C4-2B (cell line): ENCODE measurements at regions not wholly inside any gene's neighbourhood (a gene's known extent, or its start where the extent isn't known, plus 50 kb on each side); places are given as distances from the start of the nearest gene placed in this dataset.

Experiments used
- ZFX ChIP-seq: fragments of 450-650 bp; IDR thresholded peaks from 2 replicates; pipeline ENCODE4 v1.6.1; 2017
- TF ChIP-seq, protein P1 (sequence below): fragments of 450-650 bp; conservative IDR thresholded peaks from 2 replicates; pipeline ENCODE4 v1.5.1; 2017; ENCODE audit warnings: mild to moderate bottlenecking

DNA sequence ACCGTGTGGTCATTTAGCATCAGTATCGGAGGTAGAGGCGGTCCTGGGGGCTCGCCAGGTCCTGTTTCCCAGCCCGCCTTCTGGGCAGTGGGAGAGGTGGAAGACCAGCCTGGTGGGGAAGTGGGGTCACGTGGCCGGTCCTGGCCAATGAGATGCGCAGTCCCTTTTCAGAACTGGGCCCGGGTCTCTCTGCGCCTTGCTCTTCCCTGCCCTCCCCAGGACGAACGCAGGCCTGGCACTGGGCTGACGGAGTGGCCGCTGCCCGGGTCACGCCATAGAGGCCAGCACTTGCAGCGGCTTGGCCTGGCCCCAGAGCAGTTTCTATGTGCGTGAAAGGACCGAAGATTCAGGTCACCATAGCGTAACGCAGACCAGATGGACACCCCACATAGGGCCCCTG, 97.6 kb downstream of the OLFM1 start:
- TF ChIP-seq, protein P1, sequence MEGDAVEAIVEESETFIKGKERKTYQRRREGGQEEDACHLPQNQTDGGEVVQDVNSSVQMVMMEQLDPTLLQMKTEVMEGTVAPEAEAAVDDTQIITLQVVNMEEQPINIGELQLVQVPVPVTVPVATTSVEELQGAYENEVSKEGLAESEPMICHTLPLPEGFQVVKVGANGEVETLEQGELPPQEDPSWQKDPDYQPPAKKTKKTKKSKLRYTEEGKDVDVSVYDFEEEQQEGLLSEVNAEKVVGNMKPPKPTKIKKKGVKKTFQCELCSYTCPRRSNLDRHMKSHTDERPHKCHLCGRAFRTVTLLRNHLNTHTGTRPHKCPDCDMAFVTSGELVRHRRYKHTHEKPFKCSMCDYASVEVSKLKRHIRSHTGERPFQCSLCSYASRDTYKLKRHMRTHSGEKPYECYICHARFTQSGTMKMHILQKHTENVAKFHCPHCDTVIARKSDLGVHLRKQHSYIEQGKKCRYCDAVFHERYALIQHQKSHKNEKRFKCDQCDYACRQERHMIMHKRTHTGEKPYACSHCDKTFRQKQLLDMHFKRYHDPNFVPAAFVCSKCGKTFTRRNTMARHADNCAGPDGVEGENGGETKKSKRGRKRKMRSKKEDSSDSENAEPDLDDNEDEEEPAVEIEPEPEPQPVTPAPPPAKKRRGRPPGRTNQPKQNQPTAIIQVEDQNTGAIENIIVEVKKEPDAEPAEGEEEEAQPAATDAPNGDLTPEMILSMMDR = no peak
- TF ChIP-seq ZFX = no peak
